Neural progenitor cell (in vitro differentiated cells): ENCODE measurements at regions not wholly inside any gene's neighbourhood (a gene's known extent, or its start where the extent isn't known, plus 50 kb on each side); places are given as distances from the start of the nearest gene placed in this dataset.
A peak's percentile ranks its signal among the peaks of the same experiment; 100 is the strongest.

Experiments used
- DNase-seq: peaks from one replicate; pipeline ENCODE4 v3.0.0-alpha.2; 2016; ENCODE audit warnings: low spot score
- H2AFZ ChIP-seq: fragments of 200-600 bp; sonication (generic); replicated peaks from 2 replicates; pipeline ENCODE4 v1.6.1; 2016; ENCODE audit warnings: antibody characterized with exemption
- H3F3A ChIP-seq: fragments of 200-600 bp; sonication (generic); 2 replicates; pipeline ENCODE4 v1.6.1; 2016; ENCODE audit warnings: antibody characterized with exemption, low read depth
- H3K27ac ChIP-seq: fragments of 200-600 bp; sonication (generic); 2 replicates; pipeline ENCODE4 v1.5.1; 2016; ENCODE audit warnings: mild to moderate bottlenecking
- H3K27me3 ChIP-seq: fragments of 200-600 bp; sonication (generic); 2 replicates; pipeline ENCODE4 v1.6.1; 2016; ENCODE audit warnings: mild to moderate bottlenecking, moderate library complexity
- H3K36me3 ChIP-seq: fragments of 200-600 bp; sonication (generic); 2 replicates; pipeline ENCODE4 v1.5.1; 2016
- H3K4me1 ChIP-seq: fragments of 200-600 bp; sonication (generic); 2 replicates; pipeline ENCODE4 v1.6.1; 2016; ENCODE audit warnings: mixed run types
- H3K4me2 ChIP-seq: fragments of 200-600 bp; sonication (generic); 2 replicates; pipeline ENCODE4 v1.6.1; 2016
- H3K4me3 ChIP-seq: fragments of 200-600 bp; sonication (generic); 2 replicates; pipeline ENCODE4 v1.5.1; 2016
- H3K79me2 ChIP-seq: fragments of 200-600 bp; sonication (generic); 2 replicates; pipeline ENCODE4 v1.6.1; 2016; ENCODE audit warnings: low read depth
- H3K9ac ChIP-seq: fragments of 200-600 bp; sonication (generic); 2 replicates; pipeline ENCODE4 v1.6.1; 2016
- H3K9me3 ChIP-seq: fragments of 200-600 bp; sonication (generic); 2 replicates; pipeline ENCODE4 v1.5.1; 2016; ENCODE audit warnings: low read depth
- H4K20me1 ChIP-seq: fragments of 200-600 bp; sonication (generic); 2 replicates; pipeline ENCODE4 v1.6.1; 2016; ENCODE audit warnings: low read depth
- H3K27ac Mint-ChIP-seq: 3 replicates; pipeline ENCODE4 v1.8.0; 2021; ENCODE audit warnings: mixed read lengths
- H3K27me3 Mint-ChIP-seq: 2 replicates; pipeline ENCODE4 v1.8.0; 2022; ENCODE audit warnings: low read depth, mild to moderate bottlenecking, inconsistent platforms, moderate library complexity, mixed read lengths; ENCODE audit not compliant: insufficient read depth
- H3K36me3 Mint-ChIP-seq: 3 replicates; pipeline ENCODE4 v1.8.0; 2021; ENCODE audit warnings: mixed read lengths
- H3K4me1 Mint-ChIP-seq: 3 replicates; pipeline ENCODE4 v1.8.0; 2021; ENCODE audit warnings: mixed read lengths
- H3K4me3 Mint-ChIP-seq: 3 replicates; pipeline ENCODE4 v1.8.0; 2021; ENCODE audit warnings: mild to moderate bottlenecking, moderate library complexity, mixed read lengths
- H3K9me3 Mint-ChIP-seq: 3 replicates; pipeline ENCODE4 v1.8.0; 2020; ENCODE audit warnings: mixed read lengths
- EZH2 ChIP-seq: fragments of 200-600 bp; sonication (generic); IDR thresholded peaks from 2 replicates; pipeline ENCODE4 v1.6.1; 2017; ENCODE audit warnings: antibody characterized with exemption, mild to moderate bottlenecking, moderate library complexity
- EZH2phosphoT487 ChIP-seq: fragments of 200-600 bp; sonication (generic); IDR thresholded peaks from 2 replicates; pipeline ENCODE4 v1.6.1; 2017; ENCODE audit warnings: antibody characterized with exemption
- TF ChIP-seq, protein P1 (sequence below): fragments of 200-600 bp; sonication (generic); IDR thresholded peaks from 2 replicates; pipeline ENCODE4 v1.5.1; 2017; ENCODE audit warnings: antibody characterized with exemption, mild to moderate bottlenecking

DNA sequence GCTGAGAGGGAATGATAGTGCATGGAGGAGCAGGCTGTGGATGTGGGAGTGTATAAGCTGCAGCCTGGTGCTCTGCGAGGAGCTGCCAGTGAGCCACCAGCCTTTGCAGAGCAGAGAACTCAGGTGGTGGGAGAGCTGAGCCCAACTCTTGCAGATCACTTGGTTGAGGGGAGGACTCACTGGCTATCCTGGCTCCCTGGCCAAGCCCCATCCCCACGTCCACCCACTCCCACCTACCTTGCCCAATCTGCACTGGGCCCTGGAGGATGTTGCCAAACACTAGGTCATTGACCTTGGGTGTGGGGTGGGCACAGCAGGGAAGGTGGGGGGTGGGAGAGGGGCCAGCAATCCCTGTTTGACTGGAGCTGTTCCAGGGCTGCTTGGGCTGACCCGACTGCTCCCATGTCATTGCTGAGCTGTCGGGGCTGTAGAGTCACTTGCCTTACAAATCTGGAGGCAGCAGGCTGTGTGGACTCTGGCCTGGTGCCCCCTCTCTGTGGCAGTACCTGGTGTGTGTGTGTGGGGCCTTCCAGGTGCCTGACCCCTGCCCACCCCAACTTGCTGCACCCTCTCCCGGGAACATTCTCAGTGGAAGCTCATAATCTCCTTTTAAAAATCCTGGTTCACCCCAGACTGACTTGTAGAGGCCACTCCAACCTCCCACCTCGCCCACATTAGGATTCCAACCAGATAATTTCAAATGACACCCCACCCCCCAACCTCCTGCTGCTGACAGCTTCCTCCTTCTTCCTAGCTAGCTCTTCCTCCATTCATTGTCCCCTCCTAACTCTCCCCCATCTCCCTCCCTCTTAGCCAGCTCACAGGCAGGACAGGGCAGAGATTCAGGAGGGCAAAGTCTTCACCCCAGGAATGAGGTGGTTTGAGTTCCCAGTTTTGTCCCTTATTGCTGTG, 162.3 kb downstream of the MRPL14 start:
- H3K36me3 Mint-ChIP-seq: no peaks in the 10 kb centered on the region
- Histone ChIP-seq H3K36me3 (no peaks in the 10 kb centered on the region), H3K4me1 (peaks cover 8% of the 10 kb centered on the region), H2AFZ (no peak overlapping the region), H3K27me3 (no peaks in the 10 kb centered on the region), H4K20me1 (no peaks in the 10 kb centered on the region), H3K27ac (no peak overlapping the region), H3K9ac (no peak overlapping the region), H3K4me2 (no peak overlapping the region), H3K4me3 (no peak overlapping the region), H3K9me3 (no peaks in the 10 kb centered on the region), H3K79me2 (no peaks in the 10 kb centered on the region), H3F3A (peaks cover 17% of the 10 kb centered on the region)
- peak overlapping the region; percentile 94 for H3K27ac Mint-ChIP-seq
- no peak for TF ChIP-seq EZH2
- no peak for TF ChIP-seq EZH2phosphoT487
- TF ChIP-seq, protein P1, sequence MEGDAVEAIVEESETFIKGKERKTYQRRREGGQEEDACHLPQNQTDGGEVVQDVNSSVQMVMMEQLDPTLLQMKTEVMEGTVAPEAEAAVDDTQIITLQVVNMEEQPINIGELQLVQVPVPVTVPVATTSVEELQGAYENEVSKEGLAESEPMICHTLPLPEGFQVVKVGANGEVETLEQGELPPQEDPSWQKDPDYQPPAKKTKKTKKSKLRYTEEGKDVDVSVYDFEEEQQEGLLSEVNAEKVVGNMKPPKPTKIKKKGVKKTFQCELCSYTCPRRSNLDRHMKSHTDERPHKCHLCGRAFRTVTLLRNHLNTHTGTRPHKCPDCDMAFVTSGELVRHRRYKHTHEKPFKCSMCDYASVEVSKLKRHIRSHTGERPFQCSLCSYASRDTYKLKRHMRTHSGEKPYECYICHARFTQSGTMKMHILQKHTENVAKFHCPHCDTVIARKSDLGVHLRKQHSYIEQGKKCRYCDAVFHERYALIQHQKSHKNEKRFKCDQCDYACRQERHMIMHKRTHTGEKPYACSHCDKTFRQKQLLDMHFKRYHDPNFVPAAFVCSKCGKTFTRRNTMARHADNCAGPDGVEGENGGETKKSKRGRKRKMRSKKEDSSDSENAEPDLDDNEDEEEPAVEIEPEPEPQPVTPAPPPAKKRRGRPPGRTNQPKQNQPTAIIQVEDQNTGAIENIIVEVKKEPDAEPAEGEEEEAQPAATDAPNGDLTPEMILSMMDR: no peak
- H3K4me1 Mint-ChIP-seq: peaks cover 47% of the 10 kb centered on the region
- H3K9me3 Mint-ChIP-seq: peaks cover 5% of the 10 kb centered on the region
- no peak overlapping the region for H3K4me3 Mint-ChIP-seq
- H3K27me3 Mint-ChIP-seq: peaks cover 16% of the 10 kb centered on the region
- no peak for DNase-seq

DNA sequence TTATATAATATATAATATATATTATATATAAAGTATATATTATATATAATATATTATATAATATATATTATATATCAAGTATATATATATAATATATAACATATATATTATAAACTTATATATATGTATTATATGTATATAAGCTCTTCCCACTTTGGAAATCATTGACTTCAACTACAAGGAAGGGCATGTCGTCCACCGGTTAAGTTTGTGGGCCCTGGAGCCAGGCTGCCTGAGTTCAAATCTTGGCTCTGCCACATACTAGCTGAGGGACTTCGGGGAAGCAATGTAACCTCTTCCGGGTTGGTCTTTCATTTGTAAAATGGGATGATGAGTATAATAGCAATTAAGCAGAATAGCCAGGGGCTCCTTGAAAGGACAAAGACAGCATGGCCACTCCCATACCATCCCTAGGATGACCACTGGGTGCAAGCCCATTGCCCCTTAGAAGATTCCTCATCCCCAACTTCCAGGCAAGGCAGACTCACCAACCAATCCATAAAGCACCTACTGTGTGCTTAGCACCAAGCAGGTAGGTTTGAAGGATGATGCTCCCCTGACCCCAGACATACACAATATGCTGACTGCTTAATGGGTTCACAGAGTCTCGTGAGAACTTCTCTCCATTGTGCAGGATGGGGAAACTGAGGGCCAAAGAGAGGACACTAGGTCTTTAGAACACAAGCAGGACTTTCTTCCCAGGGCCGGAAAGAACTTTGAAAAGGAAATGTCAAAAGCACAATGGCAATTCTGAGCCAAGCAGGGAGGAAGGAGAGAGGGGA, 163.2 kb downstream of the MRPL14 start:
- Histone ChIP-seq H3K9me3 (no peaks in the 10 kb centered on the region), H2AFZ (no peak overlapping the region), H3K4me2 (no peak overlapping the region), H3F3A (peaks cover 17% of the 10 kb centered on the region), H3K4me3 (no peak overlapping the region), H3K9ac (no peak overlapping the region), H3K27ac (no peak overlapping the region), H4K20me1 (no peaks in the 10 kb centered on the region), H3K79me2 (no peaks in the 10 kb centered on the region), H3K4me1 (peaks cover 8% of the 10 kb centered on the region), H3K27me3 (no peaks in the 10 kb centered on the region), H3K36me3 (no peaks in the 10 kb centered on the region)
- Mint-ChIP-seq H3K27ac (peak overlapping the region; percentile 94), H3K27me3 (peaks cover 14% of the 10 kb centered on the region), H3K36me3 (no peaks in the 10 kb centered on the region), H3K4me1 (peaks cover 39% of the 10 kb centered on the region), H3K4me3 (no peak overlapping the region), H3K9me3 (peaks cover 5% of the 10 kb centered on the region)
- DNase-seq: no peak
- TF ChIP-seq, protein P1: no peak
- TF ChIP-seq EZH2phosphoT487: no peak

DNA sequence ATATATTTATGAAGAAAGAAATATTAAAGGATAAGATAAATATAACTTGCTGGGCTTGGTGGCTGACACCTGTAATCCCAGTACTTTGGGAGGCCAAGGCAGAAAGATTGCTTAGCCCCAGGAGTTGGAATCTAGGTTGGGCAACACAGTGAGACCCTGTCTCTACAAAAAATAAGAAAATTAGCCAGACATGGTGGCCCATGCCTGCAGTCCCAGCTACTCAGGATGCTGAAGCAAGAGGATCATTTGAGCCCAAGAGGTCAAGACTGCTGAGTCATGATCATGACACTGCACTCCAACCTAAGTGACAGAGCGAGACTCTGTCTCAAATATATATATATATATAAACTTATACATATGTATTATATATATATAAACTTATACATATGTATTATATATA, 164.0 kb downstream of the MRPL14 start:
- H3K27me3 Mint-ChIP-seq: peaks cover 12% of the 10 kb centered on the region
- H3K9ac ChIP-seq: no peak overlapping the region
- DNase-seq: no peak
- no peak overlapping the region for H3K27ac ChIP-seq
- H3K36me3 ChIP-seq: no peaks in the 10 kb centered on the region
- H3K36me3 Mint-ChIP-seq: no peaks in the 10 kb centered on the region
- TF ChIP-seq EZH2phosphoT487 (no peak), EZH2 (no peak)
- TF ChIP-seq, protein P1: no peak
- H3K4me3 Mint-ChIP-seq: no peak overlapping the region
- H3K4me3 ChIP-seq: no peak overlapping the region
- no peak overlapping the region for H3K27ac Mint-ChIP-seq
- H3K4me1 Mint-ChIP-seq: peaks cover 30% of the 10 kb centered on the region
- no peak overlapping the region for H2AFZ ChIP-seq
- no peak overlapping the region for H3K4me2 ChIP-seq
- peaks cover 17% of the 10 kb centered on the region for H3F3A ChIP-seq
- H3K4me1 ChIP-seq: peaks cover 3% of the 10 kb centered on the region
- H4K20me1 ChIP-seq: no peaks in the 10 kb centered on the region
- H3K27me3 ChIP-seq: no peaks in the 10 kb centered on the region
- peaks cover 5% of the 10 kb centered on the region for H3K9me3 Mint-ChIP-seq
- H3K79me2 ChIP-seq: no peaks in the 10 kb centered on the region
- H3K9me3 ChIP-seq: no peaks in the 10 kb centered on the region
